ENCODE measurements at regions not wholly inside any gene's neighbourhood (a gene's known extent, or its start where the extent isn't known, plus 50 kb on each side); places are given as distances from the start of the nearest gene placed in this dataset.

DNA sequence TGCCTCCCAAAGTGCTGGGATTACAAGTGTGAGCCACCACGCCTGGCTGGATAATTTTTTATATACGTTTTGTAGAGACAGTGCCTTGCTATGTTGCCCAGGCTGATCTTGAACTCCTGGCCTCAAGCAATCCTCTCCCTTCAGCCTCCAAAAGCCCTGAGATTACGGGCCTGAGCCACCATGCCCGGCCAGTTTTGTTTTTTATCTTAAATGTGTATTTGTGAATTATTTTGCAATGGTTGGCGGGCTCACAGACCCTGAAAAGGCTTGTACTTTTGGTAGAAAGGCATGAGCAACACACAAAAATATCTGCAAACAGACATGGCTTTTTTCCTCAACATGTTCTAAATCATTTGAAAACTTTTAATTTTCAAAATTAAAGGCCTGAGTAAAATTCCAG is 73.4 kb upstream of the TMEM18 start:
- no peak for DNase-seq

DNA sequence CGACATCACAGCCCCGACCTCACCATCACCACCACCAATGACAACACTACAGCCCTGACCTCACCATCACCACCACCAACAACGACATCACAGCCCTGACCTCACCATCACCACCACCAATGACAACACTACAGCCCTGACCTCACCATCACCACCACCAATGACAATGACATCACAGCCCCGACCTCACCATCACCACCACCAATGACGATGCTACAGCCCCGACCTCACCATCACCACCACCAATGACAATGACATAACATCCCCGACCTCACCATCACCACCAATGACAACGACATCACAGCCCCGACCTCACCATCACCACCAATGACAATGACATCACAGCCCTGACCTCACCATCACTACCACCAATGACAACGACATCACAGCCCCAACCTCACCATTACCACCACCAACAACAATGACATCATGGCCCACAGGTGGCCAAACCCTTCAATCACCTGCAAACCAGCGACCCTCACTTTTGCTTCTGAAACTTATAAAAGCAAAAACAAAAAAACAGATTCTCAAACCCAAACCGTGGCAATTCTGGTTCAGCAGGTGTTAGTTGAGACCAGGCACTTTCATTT is 70.7 kb upstream of the TMEM18 start:
- no peak for DNase-seq

DNA sequence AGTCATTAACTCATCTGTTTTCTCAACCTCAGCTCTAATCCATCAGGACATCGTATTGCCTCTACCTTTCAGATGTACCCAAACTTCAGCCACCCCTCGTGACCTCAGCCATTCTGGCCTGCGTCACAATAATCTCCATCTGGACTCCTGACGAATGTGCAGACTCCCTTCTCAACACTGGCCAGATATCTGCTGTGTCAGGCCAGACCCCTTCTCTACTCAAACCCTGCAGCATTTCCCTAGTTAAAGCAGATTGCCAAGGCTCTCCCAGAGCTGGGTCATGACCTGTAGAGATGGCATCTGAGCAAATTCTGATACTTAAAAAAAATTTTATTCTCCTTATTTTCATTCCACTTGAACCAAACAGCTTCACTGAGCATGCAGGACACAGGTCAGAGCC is 69.5 kb upstream of the TMEM18 start:
- no peak for DNase-seq

DNA sequence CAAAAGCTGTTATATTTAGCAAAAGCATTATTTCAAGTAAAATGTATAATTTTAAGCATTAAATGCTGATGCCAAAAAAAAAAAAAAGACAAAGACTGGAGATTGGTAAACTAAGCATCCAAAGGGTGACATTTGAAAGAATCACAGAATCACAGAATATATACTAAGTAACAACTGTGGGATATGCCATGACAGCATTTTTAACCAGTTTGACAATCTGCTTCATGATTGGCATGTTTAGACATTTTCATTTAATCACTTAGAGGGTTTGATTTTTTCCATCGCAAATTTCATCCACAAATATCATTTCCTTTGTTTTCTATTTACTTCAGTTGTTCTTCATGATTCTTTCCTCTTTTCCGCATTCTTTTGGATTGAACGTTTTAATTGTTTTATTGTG is 66.9 kb upstream of the TMEM18 start:
- DNase-seq: no peak

DNA sequence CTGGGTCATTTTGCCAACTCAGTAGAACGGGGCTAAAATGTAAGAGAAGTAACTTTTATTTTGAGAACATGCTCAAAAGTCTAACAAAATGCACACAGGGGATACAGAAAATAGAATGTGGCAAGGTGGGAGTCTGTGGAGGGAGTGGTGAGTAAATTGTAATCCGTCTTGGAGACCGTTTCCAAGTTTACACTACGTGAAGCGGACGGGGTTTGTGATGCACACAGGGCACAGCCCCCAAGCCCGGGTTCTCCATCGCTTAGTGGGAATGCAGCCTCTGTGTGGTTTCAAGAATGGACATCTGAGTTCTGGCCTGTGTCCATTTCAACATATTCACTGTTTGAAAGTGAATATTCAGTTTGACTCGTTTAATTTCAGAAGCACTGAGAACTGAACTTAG is 65.0 kb upstream of the TMEM18 start:
- DNase-seq: no peak

DNA sequence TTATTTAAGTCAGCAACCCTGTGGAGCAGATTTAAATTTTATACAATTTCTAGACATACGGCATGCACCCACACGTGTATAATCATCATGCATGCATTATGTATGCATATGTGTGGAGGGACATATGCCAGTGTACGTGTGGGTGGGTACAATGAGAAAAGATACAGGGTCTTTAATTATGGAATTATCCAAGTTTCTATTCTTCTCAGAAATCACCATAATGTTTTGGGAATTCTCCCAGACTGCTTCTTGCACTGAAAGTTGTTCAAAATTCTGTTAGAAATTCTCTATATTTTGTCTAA is 63.9 kb upstream of the TMEM18 start:
- no peak for DNase-seq

DNA sequence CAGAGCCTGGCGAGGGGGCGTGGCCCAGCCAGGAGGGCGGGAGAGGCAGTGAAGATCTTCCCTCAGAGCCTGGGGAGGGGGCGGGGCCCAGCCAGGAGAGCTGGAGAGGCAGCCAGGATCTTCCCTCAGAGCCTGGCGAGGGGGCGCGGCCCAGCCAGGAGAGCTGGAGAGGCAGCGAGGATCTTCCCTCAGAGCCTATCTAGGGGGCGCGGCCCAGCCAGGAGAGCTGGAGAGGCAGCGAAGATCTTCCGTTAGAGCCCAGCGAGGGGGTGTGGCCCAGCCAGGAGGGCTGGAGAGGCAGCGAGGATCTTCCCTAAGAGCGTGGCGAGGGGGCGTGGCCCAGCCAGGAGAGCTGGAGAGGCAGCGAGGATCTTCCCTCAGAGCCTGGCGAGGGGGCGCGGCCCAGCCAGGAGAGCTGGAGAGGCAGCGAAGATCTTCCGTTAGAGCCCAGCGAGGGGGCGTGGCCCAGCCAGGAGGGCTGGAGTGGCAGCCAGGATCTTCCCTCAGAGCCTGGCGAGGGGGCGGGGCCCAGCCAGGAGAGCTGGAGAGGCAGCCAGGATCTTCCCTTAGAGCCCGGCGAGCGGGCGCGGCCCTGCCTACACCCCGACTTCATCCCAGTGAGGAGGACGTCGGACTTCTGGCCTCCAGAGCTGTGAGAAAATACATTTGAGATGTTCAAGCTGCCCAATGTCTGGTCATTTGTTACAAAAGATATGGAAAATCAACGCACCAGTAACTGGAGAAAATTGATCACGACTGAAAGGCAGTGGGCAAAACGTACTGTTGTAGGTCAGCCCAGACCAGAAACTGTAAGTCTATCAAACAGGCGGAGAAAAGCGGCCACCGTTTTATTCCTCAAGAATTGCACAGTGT is 63.4 kb upstream of the TMEM18 start:
- peak in 1 of 2 experiments; percentile 42 for DNase-seq

DNA sequence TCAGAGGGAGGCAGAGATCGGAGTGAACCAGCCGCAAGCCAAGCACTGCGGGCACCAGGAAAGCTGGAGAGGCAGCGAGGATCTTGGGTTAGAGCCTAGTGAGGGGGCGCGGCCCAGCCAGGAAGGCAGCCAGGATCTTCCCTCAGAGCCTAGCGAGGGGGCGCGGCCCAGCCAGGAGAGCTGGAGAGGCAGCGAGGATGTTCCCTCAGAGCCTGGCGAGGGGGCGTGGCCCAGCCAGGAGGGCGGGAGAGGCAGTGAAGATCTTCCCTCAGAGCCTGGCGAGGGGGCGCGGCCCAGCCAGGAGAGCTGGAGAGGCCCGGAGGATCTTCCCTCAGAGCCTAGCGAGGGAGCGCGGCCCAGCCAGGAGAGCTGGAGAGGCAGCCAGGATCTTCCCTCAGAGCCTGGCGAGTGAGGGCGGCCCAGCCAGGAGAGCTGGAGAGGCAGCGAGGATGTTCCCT is 62.7 kb upstream of the TMEM18 start:
- peak; percentile 7 to 49 for DNase-seq

DNA sequence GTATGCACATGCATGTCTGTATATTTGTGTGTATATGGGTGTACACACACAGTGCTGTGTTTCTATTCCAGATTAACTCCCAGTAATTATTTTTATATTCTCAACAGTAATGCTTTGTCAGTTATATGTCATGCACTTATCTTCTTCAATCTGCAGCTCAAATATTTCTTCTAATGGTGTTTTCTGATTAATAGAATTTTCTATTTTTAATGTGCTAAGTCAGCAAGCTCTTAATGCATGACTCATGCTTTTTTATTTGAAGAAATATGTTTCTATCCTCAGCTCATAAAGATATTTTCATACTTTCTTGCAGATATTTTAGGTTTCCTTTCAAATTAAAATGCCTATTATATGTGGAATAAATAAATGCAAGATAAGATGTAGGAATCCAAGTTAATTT is 59.7 kb upstream of the TMEM18 start:
- DNase-seq: no peak

DNA sequence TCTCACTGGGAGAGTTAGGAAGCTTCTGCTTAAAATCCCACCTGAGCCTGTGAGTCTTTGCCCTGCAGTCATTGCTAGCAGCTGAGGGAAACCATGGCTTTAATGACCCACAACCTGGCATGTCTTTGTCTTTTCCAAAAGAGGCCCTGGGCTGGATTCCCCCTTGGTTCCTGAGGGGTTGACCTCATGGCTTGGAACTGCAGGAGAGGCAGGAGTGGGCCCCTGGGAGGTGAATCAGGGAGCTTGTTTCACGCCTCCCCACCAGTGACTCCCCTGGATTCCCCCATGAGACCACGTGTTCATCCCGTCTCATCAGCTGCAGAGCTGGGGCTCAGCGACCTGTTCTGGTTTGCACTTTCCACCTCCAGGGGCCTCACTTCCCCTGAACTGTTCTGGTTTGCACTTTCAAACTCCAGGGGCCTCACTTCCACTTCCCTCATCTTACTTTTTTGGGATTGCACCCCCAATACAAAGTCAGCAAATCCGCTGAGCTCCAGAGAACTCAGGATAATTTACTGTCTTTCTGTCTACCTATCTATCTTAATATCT is 58.5 kb upstream of the TMEM18 start:
- no peak for DNase-seq

DNA sequence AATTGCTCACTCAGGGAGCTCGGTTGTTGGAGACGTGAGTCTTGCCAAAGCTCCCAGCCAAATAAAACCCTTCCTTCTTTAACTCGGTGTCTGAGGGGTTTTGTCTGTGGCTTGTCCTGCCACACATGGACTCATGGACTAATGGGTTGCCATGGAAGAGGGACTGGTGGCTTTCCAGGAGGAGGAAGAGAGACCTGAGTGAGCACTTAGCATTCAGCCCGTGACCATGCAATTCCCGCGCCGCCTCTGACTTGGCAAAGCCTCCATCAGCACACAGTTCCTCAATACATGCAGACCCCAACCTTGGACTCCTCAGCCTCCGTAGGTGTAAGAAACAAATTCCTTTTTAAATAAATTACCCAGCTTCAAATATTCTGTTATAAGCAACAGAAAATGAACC is 57.3 kb upstream of the TMEM18 start:
- DNase-seq: no peak

DNA sequence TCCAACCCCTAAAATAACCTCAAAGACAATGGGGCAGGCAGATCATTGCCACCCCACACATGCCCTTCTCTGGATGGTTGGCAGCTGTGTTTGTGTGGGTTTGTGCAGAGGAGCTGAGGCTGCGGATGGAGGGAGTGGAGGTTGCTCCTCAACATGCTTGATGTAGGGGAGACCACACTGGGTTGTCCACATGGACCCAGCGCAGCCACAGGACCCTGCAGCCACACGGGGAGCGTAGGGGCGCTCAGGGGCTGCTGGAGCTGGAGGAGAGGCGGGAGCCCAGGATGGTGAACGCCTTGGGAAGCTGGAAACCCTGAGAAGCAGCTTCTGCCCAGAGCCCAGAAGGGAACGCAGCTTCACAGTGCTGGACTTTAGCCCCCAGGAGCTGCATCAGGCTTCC is 56.3 kb upstream of the TMEM18 start:
- no peak for DNase-seq

DNA sequence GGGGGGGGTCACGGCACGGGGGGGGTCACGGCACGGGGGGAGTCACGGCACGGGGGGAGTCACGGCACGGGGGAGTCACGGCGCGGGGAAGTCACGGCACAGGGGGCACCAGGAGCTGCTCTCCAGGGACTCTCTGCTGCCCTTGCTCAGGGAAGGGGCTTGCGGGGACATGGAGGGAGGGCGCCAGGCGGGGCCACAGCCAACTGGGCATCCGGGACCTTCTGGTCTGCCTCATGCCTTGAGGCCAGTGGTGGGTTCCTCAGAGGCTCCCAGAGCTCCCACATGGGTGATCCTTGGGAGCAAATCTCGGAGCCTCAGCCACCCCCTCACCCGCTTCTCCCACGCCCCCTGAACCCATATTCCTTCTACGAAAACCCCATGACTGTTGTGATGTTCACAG is 55.8 kb upstream of the TMEM18 start:
- no peak for DNase-seq

DNA sequence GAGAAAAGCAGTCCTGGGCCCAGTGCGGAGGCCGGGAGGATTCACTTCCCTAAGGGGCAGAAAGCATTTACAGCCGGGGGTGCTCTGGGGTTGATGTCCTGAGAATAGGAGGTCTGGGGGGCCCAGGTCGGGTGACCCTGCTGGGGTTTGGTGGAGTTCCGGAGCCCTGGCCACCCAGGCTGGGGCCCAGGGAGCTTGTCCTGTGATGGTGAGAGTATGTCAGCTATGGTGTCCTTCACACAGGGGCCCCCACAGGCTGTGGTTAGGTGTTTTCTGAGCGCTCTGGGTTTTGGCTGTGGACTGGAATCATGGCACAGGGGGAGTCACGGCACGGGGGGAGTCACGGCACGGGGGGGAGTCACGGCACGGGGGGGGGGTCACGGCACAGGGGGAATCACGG is 54.5 kb upstream of the TMEM18 start:
- DNase-seq: no peak

DNA sequence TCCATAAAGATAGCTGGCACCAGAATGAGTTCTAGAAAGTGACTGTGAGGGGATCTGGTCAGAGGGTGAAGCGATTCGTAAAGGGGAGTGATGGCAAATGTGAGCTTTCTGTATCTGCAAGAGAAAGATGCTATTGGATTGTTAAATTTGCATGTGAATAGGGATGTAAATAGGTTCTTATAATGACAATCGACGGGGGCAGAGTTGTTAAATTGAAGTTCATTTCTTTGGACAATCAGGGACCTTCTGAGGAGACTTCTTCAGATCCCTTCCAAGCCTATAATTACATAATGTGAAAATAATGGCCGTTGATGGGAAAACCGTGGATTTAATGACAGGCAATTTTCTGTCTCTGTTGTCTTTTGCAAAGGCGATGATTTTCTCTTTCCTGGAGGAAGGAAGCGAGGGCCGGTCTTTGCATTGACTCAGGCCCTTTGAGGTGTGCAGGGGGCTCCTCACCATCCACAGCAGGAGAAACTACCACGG is 52.2 kb upstream of the TMEM18 start:
- no peak for DNase-seq

DNA sequence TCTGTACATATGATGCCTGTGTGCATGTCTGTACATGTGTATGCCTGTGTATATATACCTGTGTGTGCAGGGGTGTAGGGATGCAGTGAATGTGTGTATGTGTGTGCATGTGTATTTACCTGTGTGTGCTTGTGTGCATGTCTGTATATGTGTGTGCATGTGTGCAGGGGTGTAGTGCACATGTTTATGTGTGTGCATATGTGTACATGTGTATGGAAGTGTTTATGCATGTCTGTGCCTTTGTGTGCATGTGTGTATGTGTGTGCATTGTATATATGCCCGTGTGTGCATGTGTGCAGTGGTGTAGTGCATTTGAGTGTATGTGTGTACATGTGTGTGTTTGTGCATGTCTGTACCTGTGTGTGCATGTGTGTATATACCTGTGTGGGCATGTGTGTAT is 51.0 kb upstream of the TMEM18 start:
- DNase-seq: no peak

DNA sequence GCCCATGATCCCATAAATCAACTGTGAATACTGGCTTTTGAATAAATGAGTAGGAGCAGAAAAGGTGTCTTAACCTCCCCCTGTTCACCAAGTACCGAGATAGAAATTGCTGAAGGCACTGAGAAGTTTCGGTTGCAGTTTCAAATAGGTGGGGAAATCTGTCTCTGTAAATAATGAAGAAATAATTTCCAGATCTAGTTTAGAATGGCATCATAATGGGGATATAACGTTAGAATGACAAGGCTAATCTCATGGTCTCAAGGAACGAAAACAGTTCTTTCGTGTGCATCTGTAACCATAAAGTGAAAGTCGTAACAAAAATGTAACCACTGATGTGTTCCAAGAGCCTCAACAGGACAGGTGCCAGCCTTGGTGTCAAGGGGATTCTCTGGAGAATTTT is 49.9 kb upstream of the TMEM18 start:
- DNase-seq: no peak
